ENCODE measurements at regions not wholly inside any gene's neighbourhood (a gene's known extent, or its start where the extent isn't known, plus 50 kb on each side); places are given as distances from the start of the nearest gene placed in this dataset.
"Not testable (repeated sequence)": the region's sequence is repeated elsewhere in the genome, so short reads cannot be mapped to it uniquely, and the experiment has no call there.

DNA sequence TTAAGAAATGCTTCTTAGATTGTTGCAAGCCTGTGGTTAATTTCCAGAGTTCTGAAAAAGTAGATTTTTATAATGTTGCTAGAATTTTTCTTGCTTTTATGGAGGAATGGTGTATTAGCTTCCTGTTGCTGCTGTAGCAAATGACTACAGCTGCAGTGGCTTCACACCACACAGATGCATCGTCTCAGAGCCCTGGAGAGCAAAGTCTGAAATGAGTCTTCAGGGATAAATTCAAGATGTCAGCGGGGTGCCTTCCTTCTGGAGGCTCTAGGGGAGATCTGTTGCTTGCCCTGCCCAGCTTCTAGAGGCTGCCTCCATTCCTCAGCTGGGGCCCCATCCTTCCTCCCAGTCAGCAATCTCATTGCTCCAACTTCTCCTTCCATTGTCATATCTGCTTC, 187.8 kb downstream of the ZNF516 start:
- DNase-seq: no peak

DNA sequence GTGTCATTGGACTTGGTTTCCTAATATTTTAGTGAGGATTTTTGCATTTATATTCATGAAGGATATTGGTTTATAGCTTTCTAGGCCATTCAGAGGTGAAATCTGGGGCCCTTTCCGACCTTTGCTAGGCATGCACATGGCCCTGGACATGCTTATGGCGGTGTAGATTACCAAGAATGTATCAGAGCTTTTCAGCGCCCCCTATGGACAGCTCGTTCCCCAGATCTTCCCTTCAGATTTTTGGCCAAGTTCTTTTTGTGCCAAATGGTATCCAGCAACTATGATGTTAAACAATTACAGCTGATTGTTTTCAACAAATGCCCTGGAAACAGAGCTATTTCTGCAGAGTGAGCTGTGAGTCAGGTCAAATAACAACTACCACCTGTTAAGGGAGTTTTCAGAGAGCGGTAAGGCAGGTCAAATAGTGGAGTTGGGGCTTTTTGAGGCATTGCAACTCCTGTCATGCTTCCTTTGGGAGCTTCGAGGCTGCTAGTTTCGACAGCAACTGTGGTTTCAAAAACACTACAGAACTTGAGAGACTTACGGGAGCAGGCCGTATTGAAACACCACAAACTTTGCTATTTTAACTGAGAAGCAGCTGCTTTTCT, 188.3 kb downstream of the ZNF516 start:
- no peak for DNase-seq

DNA sequence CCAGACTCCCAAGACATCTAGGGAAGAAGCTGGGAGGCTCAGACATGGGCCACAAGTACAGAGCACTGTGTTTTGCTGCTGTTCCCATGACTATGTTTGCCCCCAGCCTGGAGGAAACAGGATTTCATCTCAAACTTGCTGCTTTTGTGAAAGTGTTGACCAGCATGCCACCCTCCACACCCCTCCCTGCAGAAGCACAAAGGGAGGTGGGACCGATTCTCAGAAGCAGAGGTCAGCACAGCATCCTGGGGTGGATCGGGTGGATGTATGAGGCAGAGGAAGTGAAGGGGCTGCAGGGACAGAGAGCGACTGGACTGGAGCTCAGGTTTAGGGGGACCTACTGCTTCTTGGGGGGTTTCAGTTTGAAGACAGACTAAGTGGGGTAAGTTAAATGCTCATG, 209.2 kb downstream of the ZNF516 start:
- no peak for DNase-seq

DNA sequence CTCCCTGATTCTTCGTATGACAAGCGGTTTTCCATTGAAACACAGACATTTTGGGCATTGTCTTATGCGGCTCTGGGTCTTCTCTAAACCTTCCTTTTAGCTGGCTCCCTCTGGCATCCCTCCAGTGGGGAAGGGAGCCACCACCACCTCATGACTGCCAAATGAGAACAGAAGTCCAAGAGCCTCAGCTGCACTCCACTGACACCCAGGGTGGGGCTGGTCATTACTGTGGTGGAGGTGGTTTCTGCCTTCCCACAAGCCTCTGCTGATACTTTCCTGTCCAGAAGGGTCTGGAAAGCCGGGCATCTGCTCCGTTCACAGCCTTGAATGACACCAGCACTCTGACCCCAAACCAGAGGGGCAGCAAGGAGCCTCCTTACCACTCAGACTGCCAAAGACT, 213.5 kb downstream of the ZNF516 start:
- no peak for DNase-seq

DNA sequence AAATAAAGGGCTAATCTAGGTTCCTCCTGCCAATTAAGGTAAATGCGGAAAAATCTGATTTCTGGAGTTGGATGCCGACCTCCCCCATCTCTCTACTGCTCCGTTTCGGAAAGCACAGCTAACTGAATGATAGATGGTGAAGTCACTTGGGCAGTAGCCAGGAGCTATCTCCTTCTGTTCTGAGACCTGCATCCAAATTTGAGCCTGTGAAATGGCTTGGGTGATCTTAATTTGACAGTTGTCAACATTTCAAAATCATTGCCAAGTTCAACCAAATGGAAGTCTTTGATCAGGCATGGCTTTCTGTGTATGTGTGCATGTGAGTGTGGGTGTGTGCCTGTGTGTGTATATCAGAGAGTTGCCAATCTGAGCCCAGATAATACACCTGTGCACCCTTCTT, 217.2 kb downstream of the ZNF516 start:
- no peak for DNase-seq

DNA sequence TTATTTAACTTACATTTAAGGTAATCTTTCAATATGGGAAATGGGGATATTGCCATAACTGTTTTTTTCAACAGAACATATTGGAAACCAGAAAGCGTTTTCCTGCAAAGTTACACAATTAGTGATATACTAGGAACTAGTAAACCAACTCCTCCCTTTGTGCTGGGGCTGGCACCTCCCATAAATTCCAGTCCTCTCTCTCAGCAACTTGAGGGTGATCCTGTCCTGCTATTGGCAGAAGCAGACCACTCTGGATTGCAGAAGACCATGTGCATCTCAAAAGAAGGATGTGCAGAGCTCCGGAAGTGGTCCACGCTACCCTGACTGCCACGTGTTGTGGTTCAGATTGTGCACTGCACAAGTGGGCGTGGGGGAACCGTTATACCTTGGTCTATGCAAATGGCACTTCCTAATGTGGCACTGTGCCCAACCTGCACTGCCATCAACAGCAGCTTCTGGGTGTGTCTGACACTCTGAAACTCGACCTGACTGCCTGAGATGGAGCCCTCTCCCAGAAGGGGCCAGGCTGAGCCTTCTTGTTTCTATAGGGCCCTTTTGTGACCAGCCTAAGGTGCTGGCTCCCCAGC, 219.2 kb downstream of the ZNF516 start:
- DNase-seq: no peak

DNA sequence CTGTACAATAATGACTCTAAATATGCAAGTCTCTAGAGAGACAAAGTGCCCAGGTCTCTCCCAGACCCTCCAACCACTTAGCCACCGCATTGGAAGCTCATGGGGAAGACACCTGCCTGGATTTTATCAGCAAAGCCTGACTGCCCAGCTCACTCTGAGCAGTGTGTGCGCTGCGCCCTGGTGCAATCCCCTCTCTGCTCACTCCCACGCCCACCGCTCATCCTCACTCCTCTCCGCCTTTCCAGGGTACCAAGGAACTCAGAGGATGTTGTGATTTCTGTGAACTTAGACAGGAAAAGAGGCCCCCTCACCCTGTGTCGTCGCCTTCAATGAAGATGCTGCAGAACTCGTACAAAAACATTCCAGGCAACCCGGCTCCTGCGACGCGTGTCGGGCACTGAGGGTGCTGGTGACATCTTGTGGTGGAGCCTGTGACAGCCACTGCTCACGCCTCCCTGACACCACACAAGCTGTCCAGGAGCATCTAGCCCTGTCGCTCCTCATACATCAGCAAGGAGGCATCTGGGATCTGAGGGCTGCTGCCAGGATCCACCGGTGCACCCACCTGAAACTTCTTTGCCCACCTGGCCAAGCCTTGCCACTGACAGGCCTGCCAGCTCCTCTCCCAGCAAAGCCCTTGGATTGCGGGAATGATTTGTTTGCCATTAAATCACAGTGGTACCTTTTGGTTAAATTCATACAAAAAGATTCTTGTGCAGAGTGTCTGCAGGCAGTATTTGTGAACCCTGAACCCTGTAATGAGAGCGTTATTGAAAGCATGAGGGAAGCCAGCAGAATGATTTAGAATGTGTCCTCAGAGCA, 220.4 kb downstream of the ZNF516 start:
- DNase-seq: no peak

DNA sequence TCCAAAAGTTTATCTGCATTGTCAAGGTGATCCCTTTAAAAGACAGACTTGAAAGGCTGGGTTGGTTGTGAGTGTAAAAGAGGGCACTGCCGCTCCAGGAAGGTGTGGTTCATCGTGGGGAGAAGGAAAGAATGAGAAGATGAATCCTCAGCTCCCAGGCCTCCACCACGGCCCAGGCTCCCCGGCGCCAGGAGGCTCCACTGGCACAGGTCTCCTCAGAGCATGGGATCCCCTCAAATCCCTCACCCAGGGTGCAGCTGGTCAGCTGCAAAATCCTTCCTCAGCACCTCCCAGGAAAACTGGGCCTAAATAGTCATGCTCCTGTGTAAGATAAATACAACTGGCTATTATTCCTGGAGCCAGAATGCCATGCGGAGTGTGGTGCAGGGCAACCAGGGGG, 221.1 kb downstream of the ZNF516 start:
- no peak for DNase-seq

DNA sequence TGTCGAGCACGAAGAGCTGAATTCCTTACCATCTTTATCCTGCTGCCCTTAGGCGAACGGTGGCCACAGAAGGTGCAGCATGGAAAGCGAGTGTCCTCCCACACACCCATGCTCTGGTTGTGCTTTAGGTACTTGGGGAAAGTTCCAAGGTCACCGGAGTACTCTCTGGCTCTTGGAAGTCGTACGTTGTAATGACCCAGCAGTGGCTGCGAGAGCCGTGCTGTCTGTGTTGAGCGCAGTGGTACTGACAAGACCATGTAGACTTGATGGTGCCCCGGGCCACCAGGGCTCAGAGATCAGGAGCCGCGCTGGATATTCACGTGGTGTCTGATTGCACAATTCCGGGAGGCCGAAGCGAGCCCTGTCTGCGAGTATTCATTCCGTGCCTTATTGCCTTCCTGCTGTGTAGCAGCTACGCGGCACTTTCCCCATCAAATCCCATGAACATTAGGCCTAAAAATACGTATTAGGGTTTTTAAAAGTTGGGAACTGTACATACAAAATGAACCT, 222.0 kb downstream of the ZNF516 start:
- DNase-seq: no peak

DNA sequence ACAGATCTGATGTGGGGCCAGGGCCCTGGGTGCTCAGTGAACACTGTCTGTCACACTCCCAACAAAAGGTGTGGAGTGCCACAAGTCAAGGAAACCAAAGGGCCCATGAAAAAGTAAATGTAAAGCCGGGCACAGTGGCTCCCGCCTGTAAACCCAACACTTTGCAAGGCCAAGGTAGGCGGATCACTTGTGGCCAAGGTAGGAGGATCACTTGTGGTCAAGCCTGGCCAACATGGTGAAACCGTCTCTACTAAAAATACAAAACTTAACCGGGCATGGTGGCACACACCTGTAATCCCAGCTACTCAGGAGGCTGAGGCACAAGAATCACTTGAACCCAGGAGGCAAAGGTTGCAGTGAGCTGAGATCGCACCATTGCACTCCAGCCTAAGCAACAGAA, 227.6 kb downstream of the ZNF516 start:
- not testable (repeated sequence) for DNase-seq

DNA sequence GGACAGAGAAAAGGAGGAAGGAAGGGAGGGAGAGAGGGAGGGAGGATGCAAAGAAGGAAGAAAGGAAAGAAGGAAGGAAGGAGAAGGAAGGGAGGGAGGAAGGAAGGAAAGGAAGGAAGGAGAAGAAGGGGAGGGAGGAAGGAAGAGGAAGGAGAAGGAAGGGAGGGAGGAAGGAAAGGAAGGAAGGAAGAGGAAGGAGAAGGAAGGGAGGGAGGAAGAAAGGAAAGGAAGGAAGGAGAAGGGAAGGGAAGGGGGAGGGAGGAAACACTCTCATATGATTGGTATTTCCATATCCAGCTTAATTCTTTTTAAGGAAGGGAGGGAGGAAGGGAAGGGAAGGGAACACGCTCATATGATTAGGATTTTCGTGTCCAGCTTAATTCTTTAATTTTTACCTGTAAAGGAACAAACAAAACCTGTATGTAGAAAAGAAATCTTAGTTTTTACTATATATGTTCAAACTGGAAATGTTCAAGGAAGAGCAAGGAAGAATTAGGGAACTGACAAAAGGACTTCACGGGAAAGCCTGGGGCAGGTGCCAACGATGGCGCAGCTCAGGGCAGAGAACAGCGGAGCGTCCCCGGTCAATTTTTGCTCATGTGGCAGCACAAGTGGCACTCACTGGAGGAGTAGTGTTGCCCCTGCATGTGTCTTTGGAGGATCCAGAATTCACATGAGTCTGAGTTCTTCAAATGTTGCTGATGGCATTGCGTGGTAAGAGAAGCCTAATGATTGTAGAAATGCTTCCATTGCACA, 228.6 kb downstream of the ZNF516 start:
- no peak for DNase-seq

DNA sequence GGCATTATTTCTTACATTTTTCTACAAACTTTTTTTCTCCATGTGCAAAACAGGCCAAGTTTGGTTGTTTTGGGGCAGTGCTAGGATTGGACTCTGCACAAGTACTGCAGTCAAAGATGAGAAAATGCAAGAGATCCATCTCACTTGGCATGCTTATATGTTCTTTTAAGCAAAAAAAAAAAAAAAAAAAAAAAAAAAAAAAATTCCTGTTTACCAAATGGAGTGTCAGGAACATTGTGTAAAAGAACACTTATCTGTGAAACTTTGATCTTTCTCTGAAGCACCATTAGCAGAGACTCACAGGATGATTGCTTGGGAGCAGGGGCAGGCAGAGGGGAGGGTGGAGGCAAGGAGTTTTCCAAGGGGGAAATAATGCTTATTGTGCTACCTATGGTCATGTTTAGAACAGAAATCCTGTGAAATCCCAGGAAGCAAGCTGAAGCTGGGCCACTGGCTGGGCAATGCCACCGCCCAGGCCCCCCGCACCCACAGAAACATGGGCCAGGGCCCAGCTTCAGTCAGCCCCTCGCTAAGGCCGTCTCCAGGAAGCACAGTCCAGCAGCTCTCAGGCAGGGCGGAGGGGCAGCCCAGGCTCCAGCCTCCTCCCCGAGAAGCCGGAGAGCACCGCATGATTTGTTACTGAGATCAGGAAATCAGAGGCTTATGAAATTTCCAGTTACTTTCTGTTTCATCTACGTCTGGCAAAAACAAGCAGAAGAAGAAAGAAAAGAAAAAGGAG, 229.4 kb downstream of the ZNF516 start:
- DNase-seq: no peak

DNA sequence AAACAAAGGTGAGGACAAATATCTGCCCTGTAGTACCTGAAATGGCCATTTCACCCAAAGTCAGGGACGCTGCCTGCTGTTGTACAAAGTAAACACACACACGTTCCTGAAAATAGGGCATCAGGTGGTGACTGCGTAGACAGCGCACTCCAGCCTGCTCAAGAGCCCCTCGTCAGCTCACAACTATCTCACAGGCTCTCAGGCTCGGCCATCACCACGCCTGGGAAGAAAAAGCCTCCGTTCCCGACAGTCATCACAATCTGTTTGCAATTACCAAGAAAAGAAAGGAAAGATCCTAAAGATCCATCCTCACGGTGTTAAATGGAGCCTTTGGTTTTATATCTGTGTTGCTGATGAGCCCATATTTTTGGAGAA, 230.2 kb downstream of the ZNF516 start:
- no peak for DNase-seq

DNA sequence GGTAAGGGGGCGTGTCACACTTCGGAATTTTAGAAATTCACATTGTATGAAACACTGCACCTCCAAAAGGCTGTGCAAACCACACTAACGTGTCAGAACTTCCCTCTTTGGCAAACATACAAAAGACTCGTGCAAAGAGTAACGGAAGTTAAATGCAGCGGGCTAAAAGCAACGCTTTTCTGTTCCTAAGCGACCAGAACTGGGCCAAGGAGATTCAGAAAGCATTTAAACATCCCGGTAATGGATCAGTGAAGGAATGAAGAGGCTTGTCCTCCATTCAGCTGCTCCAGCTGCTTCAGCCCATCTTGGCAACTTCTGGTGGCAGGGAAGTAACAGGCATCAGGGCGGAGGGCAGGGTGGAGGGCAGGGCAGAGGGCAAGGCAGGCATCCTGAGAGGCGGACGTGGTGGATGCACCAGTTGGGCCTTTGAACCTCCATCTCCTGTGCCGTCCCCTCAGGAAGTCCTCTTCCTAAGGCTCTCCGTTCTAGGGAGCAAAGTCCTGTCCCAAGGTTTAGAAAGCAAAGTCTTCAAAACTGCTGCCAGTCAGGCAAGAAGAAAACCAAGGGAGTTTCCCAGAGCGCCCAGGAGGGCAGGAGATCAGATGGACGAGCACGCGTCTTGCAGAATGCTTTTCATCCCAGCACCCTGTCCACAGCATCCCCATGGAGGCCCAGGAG, 230.7 kb downstream of the ZNF516 start:
- DNase-seq: no peak

DNA sequence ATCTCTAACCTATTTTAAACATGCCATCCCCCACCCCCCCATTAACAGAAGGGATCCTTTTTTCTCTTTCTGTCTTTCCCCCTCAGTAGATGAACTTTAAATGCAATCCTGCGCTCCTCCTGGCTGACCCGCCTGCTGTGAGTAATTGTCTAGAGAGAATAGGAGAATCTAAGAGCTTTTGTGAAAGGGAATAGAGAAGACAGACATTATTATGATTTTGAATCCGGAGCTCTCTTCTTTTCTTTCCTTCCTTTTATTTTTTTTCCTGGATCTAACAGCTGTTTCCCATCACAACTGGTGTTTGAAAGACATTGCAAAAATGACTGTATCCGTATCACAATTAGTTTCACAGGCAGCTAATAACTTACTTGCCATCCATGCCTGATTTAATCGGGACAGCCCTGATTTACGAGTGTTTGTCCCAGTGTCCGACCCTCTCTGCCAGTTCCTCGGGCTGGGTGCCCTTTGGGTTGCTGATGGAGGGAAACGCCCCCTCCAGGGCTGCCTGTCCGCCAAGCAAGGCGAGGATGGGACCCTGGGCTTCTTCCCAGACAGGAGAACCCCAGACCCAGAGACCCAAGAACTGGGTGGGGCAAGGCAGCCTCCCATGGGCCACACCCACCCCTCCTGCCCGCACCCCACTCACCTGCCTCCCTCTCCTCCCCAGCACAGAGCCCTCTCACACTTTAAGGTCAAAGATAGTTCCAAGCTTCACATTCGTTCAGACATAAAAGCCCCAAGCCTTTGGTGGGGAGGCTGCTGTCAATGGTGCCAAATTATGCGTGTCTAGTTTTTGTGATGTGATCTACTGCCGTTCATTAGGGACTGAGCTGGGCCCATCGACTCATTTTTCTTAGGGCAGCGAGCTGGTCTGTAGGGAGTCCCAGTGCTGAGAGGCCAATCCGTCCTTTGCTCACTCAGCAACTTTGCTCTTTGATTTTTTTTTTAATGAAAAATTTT, 231.7 kb downstream of the ZNF516 start:
- DNase-seq: no peak

DNA sequence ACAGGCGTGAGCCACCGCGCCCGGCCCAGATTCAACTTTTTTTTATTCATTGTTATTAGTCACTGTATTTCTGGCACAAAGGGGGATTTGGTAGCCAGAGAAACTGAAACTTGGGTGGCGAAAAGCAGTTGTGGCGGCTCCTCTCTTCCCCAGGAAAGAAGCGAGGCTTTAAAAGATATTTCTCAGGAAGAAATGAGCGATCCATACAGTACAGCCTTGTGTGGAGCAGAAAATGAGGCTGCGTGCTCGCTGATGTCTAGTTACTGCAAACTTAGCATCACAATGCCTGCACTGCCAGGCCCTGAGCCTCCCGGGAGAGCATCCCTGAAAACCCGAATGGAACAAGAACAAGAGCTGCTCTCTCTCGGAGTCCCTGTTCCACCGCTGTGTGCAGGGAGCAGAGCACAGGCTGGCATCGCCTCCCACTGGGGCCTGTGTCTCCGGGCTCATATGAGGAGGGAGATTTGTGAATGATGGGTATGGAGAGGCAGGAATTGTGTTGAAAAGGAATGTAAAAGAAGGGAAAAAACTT, 234.0 kb downstream of the ZNF516 start:
- no peak for DNase-seq

DNA sequence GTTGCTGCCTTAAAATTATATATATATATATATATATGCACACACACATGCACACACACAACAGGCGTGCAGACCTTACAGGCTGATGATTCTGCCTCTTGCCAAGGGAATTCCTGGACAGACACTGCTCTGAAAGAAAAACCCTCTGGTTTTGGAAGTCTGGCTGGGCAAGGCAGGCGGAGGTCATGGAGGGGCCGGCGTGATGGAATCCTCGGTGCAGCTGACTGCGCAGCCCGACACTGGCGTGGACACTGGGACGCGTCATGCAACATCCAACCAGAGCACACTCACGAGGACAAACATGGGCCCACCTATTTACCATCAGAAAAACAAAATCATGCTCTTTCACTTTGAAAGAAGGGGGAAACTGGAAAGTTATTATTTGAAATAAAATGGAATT, 235.3 kb downstream of the ZNF516 start:
- DNase-seq: no peak

DNA sequence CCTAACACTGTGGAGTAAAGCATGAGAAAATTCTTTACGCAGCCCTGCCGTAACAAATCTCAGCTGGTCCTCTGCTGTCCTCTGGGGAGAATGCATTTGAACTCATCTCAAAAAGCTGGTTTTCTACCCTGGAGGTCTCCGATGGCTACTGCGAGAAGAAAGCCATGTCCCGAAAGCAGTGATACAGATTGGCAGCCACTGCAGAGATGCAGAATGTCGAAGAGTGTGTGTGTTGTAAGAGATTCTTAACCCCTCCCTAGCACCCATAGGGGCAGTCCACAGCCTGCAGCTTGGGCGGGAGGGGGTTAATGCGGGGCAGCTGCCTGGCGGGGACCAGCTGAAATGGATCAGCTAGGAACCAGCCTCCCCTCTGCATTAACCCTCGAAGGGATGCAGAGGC, 235.9 kb downstream of the ZNF516 start:
- DNase-seq: no peak

DNA sequence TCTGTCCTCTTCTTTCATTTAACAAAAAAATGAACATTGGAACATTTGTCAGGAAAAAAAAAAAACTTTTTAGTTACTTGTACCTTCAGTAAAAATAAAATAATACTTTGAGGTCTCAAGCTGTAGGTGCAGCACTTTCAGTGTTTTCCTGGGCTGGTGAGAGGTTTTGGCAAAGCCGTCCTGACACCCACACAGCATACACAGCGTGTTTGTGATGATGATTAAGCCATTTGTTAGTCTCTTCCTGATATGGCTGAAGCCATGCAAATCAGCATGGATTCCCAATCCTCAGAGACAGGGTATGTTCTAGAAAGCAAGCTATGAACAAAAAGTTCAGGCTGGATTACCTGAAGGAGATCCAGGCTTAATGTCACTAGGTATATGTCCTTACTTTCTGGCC, 236.8 kb downstream of the ZNF516 start:
- DNase-seq: no peak

DNA sequence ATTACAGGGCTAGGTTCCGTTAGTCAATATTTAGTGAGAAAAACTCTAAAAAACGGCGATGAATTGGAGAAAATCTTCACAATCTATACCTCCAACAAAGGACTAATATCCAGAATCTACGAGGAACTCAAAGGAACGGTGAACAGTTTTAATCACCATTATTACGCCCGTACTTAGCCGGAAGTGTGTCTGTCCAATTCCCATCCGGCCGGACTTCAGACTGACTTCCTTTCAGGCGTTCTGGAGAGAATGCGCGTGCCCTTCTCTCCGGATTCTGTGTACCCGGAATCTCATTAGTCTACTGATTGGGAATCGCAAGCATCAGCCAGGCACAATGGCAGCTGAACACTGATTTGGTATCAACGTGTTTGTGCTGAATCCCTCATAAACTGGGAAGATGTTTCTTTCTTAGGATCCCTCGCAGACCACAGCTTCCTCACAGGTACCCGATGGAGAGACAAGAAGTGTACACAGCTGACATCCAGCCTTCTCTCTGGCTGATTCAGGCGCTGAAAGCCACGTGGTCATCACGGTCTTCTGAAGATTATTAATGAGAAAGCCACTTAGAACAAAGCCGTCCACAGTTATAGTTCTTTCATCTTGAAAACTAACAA, 239.9 kb downstream of the ZNF516 start:
- DNase-seq: no peak
